Pancreas (tissue), 10 donors: ENCODE measurements at regions not wholly inside any gene's neighbourhood (a gene's known extent, or its start where the extent isn't known, plus 50 kb on each side); places are given as distances from the start of the nearest gene placed in this dataset.

Experiments
- ATAC-seq, 4 donors: fragments of 200-7000 bp; cut with Tn5 transposase; one replicate each; pipeline versions ENCODE4 v1.8.0 to v1.9.1; 2020; ENCODE audit warnings: mild to moderate bottlenecking in 4 of 4, moderate library complexity in 4 of 4
- DNase-seq, 6 donors: peaks; one replicate each; pipeline ENCODE4 v3.0.0-alpha.2; 2020
- FAIRE-seq: peaks from 2 replicates; lab custom pipeline; 2012; peaks lifted over from hg19 to GRCh38; lab: Jason Lieb, UNC
- H3K27ac ChIP-seq, 4 donors: fragments of 200-600 bp; sonication (generic); 1 replicate in 3 of 4; 2 replicates in 1 of 4; pipeline versions ENCODE4 v1.5.0 to v1.8.0; 2020
- H3K27me3 ChIP-seq, 4 donors: fragments of 200-600 bp; one replicate each; pipeline ENCODE4 v1.8.0; 2021
- H3K36me3 ChIP-seq, 3 donors: fragments of 200-600 bp; sonication (generic) in 1 of 3; one replicate each; pipeline versions ENCODE4 v1.5.0 to v1.8.0; 2020 to 2021
- H3K4me1 ChIP-seq, 3 donors: fragments of 200-600 bp; one replicate each; pipeline ENCODE4 v1.8.0; 2021
- H3K4me3 ChIP-seq, 4 donors: fragments of 200-600 bp; sonication (generic) in 2 of 4; one replicate each; pipeline versions ENCODE4 v1.5.0 to v1.8.0; 2020 to 2021
- H3K9me3 ChIP-seq, 4 donors: fragments of 200-600 bp; one replicate each; pipeline ENCODE4 v1.8.0; 2021
- WGBS, 2 donors: extraction: QIAGEN DNeasy Blood & Tissue Kit; methylation state at CpG; one replicate each; pipeline ENCODE4 v1.1.7; 2013; 5-methylcytosine and 5-hydroxymethylcytosine counted together
- intact Hi-C, 3 donors: fragments of 100-400 bp; cut with DNase I; formaldehyde crosslinking; loops; one replicate each; pipeline versions ENCODE4 v1.11.1 to v1.14.2; 2022
- TF ChIP-seq, protein P1 (sequence below), 4 donors: fragments of 200-600 bp; sonication (generic) in 3 of 4; IDR thresholded peaks; one replicate each; pipeline versions ENCODE4 v1.5.0 to v1.8.0; 2021; ENCODE audit warnings: antibody characterized with exemption in 4 of 4
- donor health status: healthy with polysubstance abuse.
- donor health status: DM: no; HTN: no; CAD: no; lungs with moderate emphysema.
- donor health status: DM: no; HTN: no; CAD: no.
- donor health status: control.
- donor health status: control.
- donor health status: Bipolar disorder and iron deficiency.
- donor health status: DM: yes; HTN: yes; CAD: no.
- donor health status: DM: no; HTN: no; CAD: no.
- donor health status: DM: no; HTN: no; CAD: no.
- donor health status: DM: yes; HTN: yes; CAD: no.

DNA sequence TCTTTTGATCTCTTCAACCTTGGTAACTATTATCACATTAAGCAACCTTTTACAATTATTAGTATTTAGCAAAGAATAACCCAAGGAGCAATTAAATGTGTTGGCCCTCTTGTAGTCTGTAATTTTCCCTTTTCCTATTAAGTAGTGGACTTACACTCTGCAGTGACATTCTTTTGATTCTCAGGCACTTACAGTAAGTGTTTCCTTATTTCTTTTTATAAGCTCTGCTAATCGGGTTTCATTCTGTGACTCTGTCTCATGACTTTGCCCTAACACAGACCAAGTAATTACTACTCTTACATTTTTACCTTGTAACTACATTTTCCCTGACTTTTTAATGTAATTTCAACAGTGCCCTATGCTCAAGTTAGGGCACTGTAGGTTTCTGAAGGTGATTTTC, 104.0 kb upstream of the EPHA7 start:
- Histone ChIP-seq H3K4me1 (no peaks in the 10 kb centered on the region), H3K9me3 (no peaks in the 10 kb centered on the region), H3K36me3 (no peaks in the 10 kb centered on the region), H3K27me3 (no peaks in the 10 kb centered on the region), H3K27ac (no peak overlapping the region), H3K4me3 (no peak overlapping the region)
- TF ChIP-seq, protein P1, sequence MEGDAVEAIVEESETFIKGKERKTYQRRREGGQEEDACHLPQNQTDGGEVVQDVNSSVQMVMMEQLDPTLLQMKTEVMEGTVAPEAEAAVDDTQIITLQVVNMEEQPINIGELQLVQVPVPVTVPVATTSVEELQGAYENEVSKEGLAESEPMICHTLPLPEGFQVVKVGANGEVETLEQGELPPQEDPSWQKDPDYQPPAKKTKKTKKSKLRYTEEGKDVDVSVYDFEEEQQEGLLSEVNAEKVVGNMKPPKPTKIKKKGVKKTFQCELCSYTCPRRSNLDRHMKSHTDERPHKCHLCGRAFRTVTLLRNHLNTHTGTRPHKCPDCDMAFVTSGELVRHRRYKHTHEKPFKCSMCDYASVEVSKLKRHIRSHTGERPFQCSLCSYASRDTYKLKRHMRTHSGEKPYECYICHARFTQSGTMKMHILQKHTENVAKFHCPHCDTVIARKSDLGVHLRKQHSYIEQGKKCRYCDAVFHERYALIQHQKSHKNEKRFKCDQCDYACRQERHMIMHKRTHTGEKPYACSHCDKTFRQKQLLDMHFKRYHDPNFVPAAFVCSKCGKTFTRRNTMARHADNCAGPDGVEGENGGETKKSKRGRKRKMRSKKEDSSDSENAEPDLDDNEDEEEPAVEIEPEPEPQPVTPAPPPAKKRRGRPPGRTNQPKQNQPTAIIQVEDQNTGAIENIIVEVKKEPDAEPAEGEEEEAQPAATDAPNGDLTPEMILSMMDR (IDR thresholded peaks at IDR 0.05), result no peak
- DNase-seq, result no peak
- no peak for ATAC-seq
- 69 to 94% methylated on average over 1 of the region's 1 CpG for WGBS, 2 donors
- FAIRE-seq, result no peak
- intact Hi-C loops, result no loop called here

DNA sequence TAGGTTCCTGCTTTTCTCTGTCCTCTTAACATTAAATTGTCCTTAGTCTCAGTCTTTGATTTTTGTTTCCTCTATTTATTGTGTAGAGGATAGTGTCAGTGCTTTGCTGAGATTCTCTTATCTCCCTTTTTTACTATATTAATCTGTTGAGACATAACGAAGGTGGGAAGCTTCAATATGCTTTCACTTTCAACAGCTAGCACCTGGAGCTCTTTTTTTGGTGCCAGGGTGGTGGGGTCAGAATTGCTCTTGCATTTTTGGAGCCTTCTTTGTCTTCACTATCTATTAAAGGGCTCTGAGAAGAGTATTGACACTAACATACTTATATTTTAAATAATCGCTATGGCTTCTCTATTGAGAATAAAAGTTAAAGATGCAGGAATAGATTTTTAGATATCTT, 97.1 kb upstream of the EPHA7 start:
- ATAC-seq (no peak), DNase-seq (no peak), FAIRE-seq (no peak)
- no peak overlapping the region for H3K4me3 ChIP-seq
- H3K27me3 ChIP-seq, result no peaks in the 10 kb centered on the region
- no peak overlapping the region for H3K27ac ChIP-seq
- no peaks in the 10 kb centered on the region for H3K4me1 ChIP-seq
- no peaks in the 10 kb centered on the region for H3K9me3 ChIP-seq
- no peaks in the 10 kb centered on the region for H3K36me3 ChIP-seq
- intact Hi-C loops, result no loop called here
- TF ChIP-seq, protein P1 (IDR thresholded peaks at IDR 0.05), result no peak
- 50 to 57% methylated on average over 2 of the region's 2 CpGs for WGBS, 2 donors

DNA sequence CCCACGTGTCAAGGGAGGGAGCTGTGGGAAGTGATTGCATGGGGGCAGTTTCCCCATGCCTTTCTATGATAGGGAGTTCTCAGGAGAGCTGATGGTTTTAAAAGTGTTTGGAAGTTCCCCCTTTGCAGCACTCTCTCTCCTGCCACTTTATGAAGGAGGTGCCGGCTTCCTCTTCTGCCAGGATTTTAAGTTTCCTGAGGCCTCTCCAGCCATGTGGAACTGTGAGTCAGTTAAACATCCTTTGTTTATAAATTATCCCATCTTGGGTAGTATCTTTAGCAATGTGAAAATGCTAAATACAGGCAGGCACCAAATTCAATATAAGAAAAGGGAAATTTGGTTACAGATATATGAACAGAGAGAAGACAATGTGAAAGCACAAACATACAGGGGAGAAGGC, 96.4 kb upstream of the EPHA7 start:
- Histone ChIP-seq H3K27ac (no peak overlapping the region), H3K27me3 (no peaks in the 10 kb centered on the region), H3K9me3 (no peaks in the 10 kb centered on the region), H3K4me3 (no peak overlapping the region), H3K36me3 (no peaks in the 10 kb centered on the region), H3K4me1 (no peaks in the 10 kb centered on the region)
- FAIRE-seq (no peak), DNase-seq (no peak), ATAC-seq (no peak)
- TF ChIP-seq, protein P1 (IDR thresholded peaks at IDR 0.05), result no peak
- WGBS, 2 donors, result 62 to 75% methylated on average over 2 of the region's 2 CpGs
- intact Hi-C loops, result no loop called here

DNA sequence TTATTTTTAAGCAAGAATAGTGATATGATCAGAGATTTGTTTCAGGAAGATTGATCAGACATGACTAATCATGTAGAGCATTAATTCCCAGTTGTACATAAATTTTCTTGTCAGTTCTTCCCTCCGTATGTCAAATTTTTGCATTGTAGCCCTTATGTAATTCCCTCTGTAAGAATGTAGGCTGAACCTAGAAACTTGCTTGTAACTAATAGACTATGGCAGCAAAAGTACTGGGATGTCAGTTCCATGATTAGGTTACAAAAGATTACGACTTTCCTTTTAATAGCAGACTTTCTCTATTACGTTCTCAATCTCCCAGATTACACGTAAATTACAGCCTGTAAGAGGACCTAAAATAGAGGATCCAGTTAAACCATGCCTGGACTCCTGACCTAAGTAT, 79.4 kb upstream of the EPHA7 start:
- 69 to 79% methylated on average over 4 of the region's 4 CpGs for WGBS, 2 donors
- ATAC-seq (no peak), FAIRE-seq (no peak), DNase-seq (no peak)
- Histone ChIP-seq H3K27me3 (no peaks in the 10 kb centered on the region), H3K27ac (no peak overlapping the region), H3K4me1 (no peaks in the 10 kb centered on the region), H3K4me3 (no peak overlapping the region), H3K36me3 (no peaks in the 10 kb centered on the region), H3K9me3 (no peaks in the 10 kb centered on the region)
- TF ChIP-seq, protein P1 (IDR thresholded peaks at IDR 0.05), result no peak
- intact Hi-C loops, result no loop called here

DNA sequence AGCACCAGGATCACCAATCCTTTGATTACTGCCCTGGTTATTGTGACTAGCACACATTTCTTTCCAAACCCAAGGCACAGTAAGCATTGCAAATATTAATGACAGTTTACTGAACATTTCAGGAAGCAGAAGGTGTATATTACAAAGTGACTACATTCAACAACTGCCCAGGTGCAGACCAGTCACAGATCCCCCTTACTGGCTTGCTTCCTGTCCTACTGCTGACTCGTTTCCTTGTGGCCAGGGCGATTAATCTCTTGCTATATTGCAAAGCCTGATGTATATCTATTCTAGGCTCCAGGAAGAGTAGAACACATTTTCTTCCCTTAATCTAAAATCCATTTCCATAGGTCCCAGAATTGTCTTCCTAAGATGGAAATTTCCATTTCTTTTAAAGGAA, 77.2 kb upstream of the EPHA7 start:
- WGBS, 2 donors, result 59 to 63% methylated on average over 2 of the region's 2 CpGs
- TF ChIP-seq, protein P1 (IDR thresholded peaks at IDR 0.05), result no peak
- Histone ChIP-seq H3K9me3 (no peaks in the 10 kb centered on the region), H3K36me3 (no peaks in the 10 kb centered on the region), H3K27me3 (no peaks in the 10 kb centered on the region), H3K4me1 (no peaks in the 10 kb centered on the region), H3K27ac (no peak overlapping the region), H3K4me3 (no peak overlapping the region)
- DNase-seq (no peak), ATAC-seq (no peak), FAIRE-seq (no peak)
- intact Hi-C loops, result no loop called here
